ENCODE measurements at regions not wholly inside any gene's neighbourhood (a gene's known extent, or its start where the extent isn't known, plus 50 kb on each side); places are given as distances from the start of the nearest gene placed in this dataset.

- Histone ChIP-seq H2AFZ (no peak overlapping the region), H3K79me2 (no peaks in the 10 kb centered on the region), H3K4me2 (no peak overlapping the region), H4K20me1 (ENCODE audit: insufficient read depth, poor library complexity, severe bottlenecking) (no peaks in the 10 kb centered on the region), H3K4me1 (ENCODE audit: insufficient read depth) (peaks cover 3% of the 10 kb centered on the region), H3K27ac (no peak overlapping the region), H3K36me3 (replicated peaks; ENCODE audit: insufficient read depth, low read depth) (no peaks in the 10 kb centered on the region), H3K27me3 (no peaks in the 10 kb centered on the region), H3K9me2 (replicated peaks; ENCODE audit: insufficient read depth) (no peaks in the 10 kb centered on the region), H3K4me3 (no peak overlapping the region), H3K9me3 (ENCODE audit: low read depth) (no peaks in the 10 kb centered on the region)
- 70% methylated on average over 4 of the region's 4 CpGs for WGBS (ENCODE audit: low lambda C conversion rate, missing lambda C conversion rate)
- peak; percentile 15 for DNase-seq (ENCODE audit: low spot score)
- TF ChIP-seq EZH2 (IDR thresholded peaks at IDR 0.05; ENCODE audit: borderline replicate concordance) (no peak), EZH2phosphoT487 (IDR thresholded peaks at IDR 0.05; ENCODE audit: low read depth, severe bottlenecking, unreplicated experiment) (no peak), CTCF (IDR thresholded peaks at IDR 0.05; ENCODE audit: poor library complexity) (no peak)
These were observed 192.6 kb downstream of the PCDH17 start for GRCh38 chr13:57824121-57824520.

GRCh38 chr13:57825066-57825465 is 193.5 kb downstream of the PCDH17 start:
- Histone ChIP-seq H3K9me3 (ENCODE audit: low read depth) (no peaks in the 10 kb centered on the region), H3K4me1 (ENCODE audit: insufficient read depth) (peaks cover 3% of the 10 kb centered on the region), H3K9me2 (replicated peaks; ENCODE audit: insufficient read depth) (no peaks in the 10 kb centered on the region), H3K79me2 (no peaks in the 10 kb centered on the region), H3K27ac (no peak overlapping the region), H3K4me3 (no peak overlapping the region), H2AFZ (no peak overlapping the region), H3K27me3 (no peaks in the 10 kb centered on the region), H4K20me1 (ENCODE audit: insufficient read depth, poor library complexity, severe bottlenecking) (no peaks in the 10 kb centered on the region), H3K36me3 (replicated peaks; ENCODE audit: insufficient read depth, low read depth) (no peaks in the 10 kb centered on the region), H3K4me2 (no peak overlapping the region)
- WGBS (ENCODE audit: low lambda C conversion rate, missing lambda C conversion rate), result 98% methylated on average over 2 of the region's 2 CpGs
- no peak for DNase-seq (ENCODE audit: low spot score)
- TF ChIP-seq EZH2 (IDR thresholded peaks at IDR 0.05; ENCODE audit: borderline replicate concordance) (no peak), EZH2phosphoT487 (IDR thresholded peaks at IDR 0.05; ENCODE audit: low read depth, severe bottlenecking, unreplicated experiment) (no peak), CTCF (IDR thresholded peaks at IDR 0.05; ENCODE audit: poor library complexity) (no peak)

GRCh38 chr13:57829496-57829895 is 198.0 kb downstream of the PCDH17 start:
- DNase-seq (ENCODE audit: low spot score), result no peak
- Histone ChIP-seq H3K4me1 (ENCODE audit: insufficient read depth) (no peaks in the 10 kb centered on the region), H3K4me2 (no peak overlapping the region), H4K20me1 (ENCODE audit: insufficient read depth, poor library complexity, severe bottlenecking) (no peaks in the 10 kb centered on the region), H3K36me3 (replicated peaks; ENCODE audit: insufficient read depth, low read depth) (no peaks in the 10 kb centered on the region), H3K9me3 (ENCODE audit: low read depth) (no peaks in the 10 kb centered on the region), H3K9me2 (replicated peaks; ENCODE audit: insufficient read depth) (no peaks in the 10 kb centered on the region), H3K27ac (no peak overlapping the region), H3K4me3 (no peak overlapping the region), H2AFZ (no peak overlapping the region), H3K27me3 (no peaks in the 10 kb centered on the region), H3K79me2 (no peaks in the 10 kb centered on the region)
- WGBS (ENCODE audit: low lambda C conversion rate, missing lambda C conversion rate), result 88% methylated on average over 3 of the region's 3 CpGs
- TF ChIP-seq EZH2phosphoT487 (IDR thresholded peaks at IDR 0.05; ENCODE audit: low read depth, severe bottlenecking, unreplicated experiment) (no peak), CTCF (IDR thresholded peaks at IDR 0.05; ENCODE audit: poor library complexity) (no peak), EZH2 (IDR thresholded peaks at IDR 0.05; ENCODE audit: borderline replicate concordance) (no peak)

GRCh38 chr13:57832187-57832586 is 200.6 kb downstream of the PCDH17 start:
- Histone ChIP-seq H3K79me2 (no peaks in the 10 kb centered on the region), H3K9me2 (replicated peaks; ENCODE audit: insufficient read depth) (no peaks in the 10 kb centered on the region), H3K4me1 (ENCODE audit: insufficient read depth) (no peaks in the 10 kb centered on the region), H4K20me1 (ENCODE audit: insufficient read depth, poor library complexity, severe bottlenecking) (no peaks in the 10 kb centered on the region), H3K4me2 (no peak overlapping the region), H3K27ac (no peak overlapping the region), H3K4me3 (no peak overlapping the region), H3K36me3 (replicated peaks; ENCODE audit: insufficient read depth, low read depth) (no peaks in the 10 kb centered on the region), H3K27me3 (no peaks in the 10 kb centered on the region), H2AFZ (no peak overlapping the region), H3K9me3 (ENCODE audit: low read depth) (no peaks in the 10 kb centered on the region)
- WGBS (ENCODE audit: low lambda C conversion rate, missing lambda C conversion rate), result 95% methylated on average over 8 of the region's 8 CpGs
- TF ChIP-seq EZH2phosphoT487 (IDR thresholded peaks at IDR 0.05; ENCODE audit: low read depth, severe bottlenecking, unreplicated experiment), result no peak
- DNase-seq (ENCODE audit: low spot score), result no peak

Data from hepatocyte (in vitro differentiated cells).